ENCODE measurements at regions not wholly inside any gene's neighbourhood (a gene's known extent, or its start where the extent isn't known, plus 50 kb on each side); places are given as distances from the start of the nearest gene placed in this dataset.
"Not testable (repeated sequence)": the region's sequence is repeated elsewhere in the genome, so short reads cannot be mapped to it uniquely, and the experiment has no call there.

DNA sequence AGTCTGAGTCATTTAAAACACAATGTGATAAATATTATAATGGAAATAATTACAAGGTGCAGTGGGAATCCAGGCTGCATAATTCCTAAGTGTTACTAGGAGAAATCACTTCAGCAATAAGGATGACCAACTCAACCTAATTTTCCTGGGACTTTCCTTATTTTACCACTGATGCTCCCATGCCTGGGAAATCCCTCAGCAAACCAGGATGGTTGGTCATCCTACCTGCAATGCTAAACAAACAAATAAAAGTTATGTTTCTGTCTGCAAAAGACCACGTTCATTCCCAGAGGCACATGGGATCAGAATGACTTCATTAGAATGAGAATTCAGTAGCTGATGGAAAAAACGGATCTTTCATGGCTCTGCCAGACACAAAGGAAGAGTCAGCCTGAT is 130.8 kb upstream of the RAP1B start:
- no peak overlapping the region for H3K4me3 ChIP-seq (ENCODE audit: low read depth, low read length)
- TF ChIP-seq, protein P1, sequence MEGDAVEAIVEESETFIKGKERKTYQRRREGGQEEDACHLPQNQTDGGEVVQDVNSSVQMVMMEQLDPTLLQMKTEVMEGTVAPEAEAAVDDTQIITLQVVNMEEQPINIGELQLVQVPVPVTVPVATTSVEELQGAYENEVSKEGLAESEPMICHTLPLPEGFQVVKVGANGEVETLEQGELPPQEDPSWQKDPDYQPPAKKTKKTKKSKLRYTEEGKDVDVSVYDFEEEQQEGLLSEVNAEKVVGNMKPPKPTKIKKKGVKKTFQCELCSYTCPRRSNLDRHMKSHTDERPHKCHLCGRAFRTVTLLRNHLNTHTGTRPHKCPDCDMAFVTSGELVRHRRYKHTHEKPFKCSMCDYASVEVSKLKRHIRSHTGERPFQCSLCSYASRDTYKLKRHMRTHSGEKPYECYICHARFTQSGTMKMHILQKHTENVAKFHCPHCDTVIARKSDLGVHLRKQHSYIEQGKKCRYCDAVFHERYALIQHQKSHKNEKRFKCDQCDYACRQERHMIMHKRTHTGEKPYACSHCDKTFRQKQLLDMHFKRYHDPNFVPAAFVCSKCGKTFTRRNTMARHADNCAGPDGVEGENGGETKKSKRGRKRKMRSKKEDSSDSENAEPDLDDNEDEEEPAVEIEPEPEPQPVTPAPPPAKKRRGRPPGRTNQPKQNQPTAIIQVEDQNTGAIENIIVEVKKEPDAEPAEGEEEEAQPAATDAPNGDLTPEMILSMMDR (IDR thresholded peaks at IDR 0.05; ENCODE audit: low read depth, low read length), result no peak

DNA sequence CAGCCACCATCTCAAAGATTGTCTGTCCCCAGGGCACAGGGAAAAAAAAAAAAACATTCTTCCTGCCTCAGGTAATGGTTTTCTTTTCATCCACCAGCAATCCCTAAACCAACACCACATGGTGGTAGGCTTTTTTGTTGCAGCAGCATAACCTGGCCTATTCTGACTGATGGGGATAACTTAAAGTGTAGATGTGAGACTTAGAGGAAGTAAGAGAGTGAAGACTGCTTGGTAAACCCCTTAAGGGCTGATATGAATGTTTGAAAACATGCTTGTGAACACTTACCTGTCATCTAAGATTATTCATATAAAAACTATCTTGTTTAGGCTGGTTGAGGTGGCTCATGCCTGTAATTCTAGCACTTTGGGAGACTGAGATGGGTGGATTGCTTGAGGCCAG is 130.2 kb upstream of the RAP1B start:
- TF ChIP-seq, protein P1 (IDR thresholded peaks at IDR 0.05; ENCODE audit: low read depth, low read length), result no peak
- no peak overlapping the region for H3K4me3 ChIP-seq (ENCODE audit: low read depth, low read length)

DNA sequence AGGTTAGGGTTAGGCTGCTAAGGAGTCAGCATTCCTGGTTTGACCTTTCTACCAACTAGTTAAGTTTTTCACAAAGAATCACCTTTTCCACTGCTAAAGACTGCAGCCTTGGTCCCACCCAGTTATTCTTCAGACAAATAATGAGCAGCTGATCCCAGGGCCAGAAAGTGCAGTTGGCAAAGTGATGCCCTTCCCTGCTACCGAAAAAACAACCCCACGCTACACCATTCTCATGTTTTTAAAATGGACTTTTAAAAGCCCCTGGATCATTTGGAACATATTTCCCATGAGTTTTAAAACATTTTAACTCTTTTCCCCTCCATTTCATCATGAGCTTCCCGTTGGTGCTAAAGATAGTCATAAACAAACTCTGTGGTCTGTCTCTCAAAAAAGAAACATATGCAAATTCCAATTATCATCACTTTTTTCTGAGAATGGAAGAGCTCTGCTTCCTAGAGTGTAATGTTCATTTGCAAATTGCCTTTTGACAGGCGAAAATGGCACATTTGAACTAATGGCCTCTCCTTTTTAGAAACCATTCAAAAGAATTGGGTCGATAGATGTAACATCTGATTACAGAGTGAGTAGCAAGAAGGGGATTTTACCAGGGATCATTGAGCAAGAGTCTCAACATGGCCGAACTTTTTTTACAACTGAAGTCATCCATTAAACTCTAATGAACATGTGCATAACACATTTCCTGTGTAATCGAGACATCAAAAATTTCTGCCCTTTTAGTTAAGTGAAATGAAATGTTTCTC is 129.3 kb upstream of the RAP1B start:
- TF ChIP-seq, protein P1 (IDR thresholded peaks at IDR 0.05; ENCODE audit: low read depth, low read length), result no peak
- H3K4me3 ChIP-seq (ENCODE audit: low read depth, low read length), result no peak overlapping the region

DNA sequence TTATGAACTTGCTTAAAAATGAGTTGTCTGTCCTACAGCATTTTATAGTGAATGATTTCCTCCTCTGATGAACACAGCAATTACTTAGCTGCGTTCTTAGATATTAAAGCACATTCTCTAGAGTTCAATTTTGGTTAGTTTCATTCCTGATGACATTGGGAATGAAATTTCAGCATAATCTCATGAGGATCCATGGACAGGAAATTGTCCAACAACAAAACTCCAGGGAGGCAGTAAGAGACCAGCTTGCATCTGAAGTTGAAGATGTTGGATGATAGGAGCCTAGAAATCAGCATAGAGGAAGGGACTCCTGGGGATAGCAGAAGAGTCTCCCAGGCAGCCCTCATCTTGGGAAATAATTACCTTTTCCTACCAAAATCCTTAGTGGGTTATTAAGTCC is 128.7 kb upstream of the RAP1B start:
- TF ChIP-seq, protein P1 (IDR thresholded peaks at IDR 0.05; ENCODE audit: low read depth, low read length), result no peak

DNA sequence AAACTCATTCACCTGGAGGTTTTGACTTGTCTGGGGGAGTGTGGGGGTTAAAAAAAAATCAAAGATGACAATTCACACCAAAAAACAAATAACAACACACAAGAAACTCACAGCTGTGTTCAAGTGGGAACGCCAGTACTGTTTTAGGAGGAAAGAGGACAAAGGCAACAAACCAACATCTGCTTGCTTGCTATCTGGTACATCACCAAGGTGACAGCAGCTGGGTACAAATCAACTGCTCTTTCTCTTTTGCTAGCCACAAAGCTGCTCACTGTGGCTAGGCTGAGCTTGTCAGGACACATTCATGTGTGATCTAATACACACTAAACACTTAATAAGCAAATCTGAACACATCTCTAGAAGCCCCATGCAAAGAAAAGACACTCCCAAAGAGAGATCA is 128.0 kb upstream of the RAP1B start:
- no peak overlapping the region for H3K4me3 ChIP-seq (ENCODE audit: low read depth, low read length)
- TF ChIP-seq, protein P1 (IDR thresholded peaks at IDR 0.05; ENCODE audit: low read depth, low read length), result no peak

More for the DNA sequence above, 128.7 kb upstream of the RAP1B start:
- H3K4me3 ChIP-seq (ENCODE audit: low read depth, low read length), result no peak overlapping the region

DNA sequence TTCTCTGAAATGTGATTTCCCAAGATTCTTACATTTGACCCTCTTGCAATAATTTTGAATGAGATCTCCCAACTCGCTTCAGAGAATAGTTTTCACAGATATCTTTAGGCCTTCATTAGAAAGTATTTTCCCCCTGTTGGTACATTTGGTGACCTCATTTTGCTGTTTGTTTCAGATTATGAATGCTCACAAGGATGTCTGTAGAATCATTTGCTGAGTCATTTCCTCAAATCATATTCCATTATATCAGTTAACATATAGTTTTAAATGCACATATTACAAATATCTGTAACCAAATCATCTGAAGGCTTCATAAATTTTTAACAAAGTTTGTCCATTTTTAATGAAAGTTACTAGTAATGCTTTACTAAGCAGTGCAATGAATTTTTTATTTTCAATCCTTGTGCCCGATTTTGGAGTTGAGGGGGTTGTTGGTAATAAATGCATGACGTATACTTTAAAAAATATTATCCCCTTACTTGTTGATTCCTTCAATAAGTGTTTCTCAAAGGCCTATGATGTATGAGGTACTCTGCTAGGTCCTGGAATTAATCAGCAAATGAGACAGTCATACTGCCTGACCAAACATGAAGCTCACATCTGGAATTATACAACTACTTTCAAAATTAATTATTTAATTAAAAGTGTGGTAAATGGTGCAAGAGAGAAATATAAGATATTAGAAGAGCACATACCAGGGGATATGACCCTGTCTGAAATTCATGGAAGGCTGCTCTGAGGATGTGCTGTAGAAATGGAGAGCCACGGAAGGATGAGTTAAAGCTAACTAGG is 126.9 kb upstream of the RAP1B start:
- TF ChIP-seq, protein P1 (IDR thresholded peaks at IDR 0.05; ENCODE audit: low read depth, low read length), result no peak
- H3K4me3 ChIP-seq (ENCODE audit: low read depth, low read length), result no peak overlapping the region

DNA sequence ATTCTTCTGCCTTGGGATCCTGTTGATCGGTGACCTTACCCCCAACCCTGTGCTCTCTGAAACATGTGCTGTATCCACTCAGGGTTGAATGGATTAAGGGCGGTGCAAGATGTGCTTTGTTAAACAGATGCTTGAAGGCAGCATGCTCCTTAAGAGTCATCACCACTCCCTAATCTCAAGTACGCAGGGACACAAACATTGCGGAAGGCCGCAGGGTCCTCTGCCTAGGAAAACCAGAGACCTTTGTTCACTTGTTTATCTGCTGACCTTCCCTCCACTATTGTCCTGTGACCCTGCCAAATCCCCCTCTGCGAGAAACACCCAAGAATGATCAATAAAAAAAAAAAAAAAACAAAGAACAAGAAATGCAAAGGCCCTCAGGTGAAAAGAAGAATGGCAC is 126.1 kb upstream of the RAP1B start:
- H3K4me3 ChIP-seq (ENCODE audit: low read depth, low read length), result not testable (repeated sequence)

DNA sequence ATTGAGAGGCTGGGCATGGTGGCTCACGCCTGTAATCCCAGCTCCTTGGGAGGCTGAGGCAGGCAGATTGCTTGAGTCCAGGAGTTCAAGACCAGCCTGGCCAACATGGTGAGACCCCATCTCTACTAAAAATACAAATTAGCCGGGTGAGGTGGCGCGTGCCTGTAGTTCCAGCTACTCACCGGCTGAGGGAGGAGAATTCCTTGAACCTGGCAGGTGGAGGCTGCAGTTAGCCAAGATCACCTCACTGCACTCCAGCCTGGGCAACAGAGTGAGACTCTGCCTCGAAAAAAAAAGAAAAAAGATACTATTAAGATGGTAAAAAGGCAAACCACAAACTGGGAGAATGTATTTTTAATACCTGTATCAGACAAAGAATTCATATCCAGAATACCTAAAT is 124.2 kb upstream of the RAP1B start:
- not testable (repeated sequence) for H3K4me3 ChIP-seq (ENCODE audit: low read depth, low read length)

Data from WI38 (cell line).